Thyroid gland (tissue), 4 donors: ENCODE measurements at regions not wholly inside any gene's neighbourhood (a gene's known extent, or its start where the extent isn't known, plus 50 kb on each side); places are given as distances from the start of the nearest gene placed in this dataset.

Experiments
- DNase-seq, 2 donors: peaks; one replicate each; pipeline ENCODE4 v3.0.0-alpha.2; 2019
- H3K27ac ChIP-seq, 3 donors: fragments of 200-600 bp; sonication (generic); 1 replicate in 2 of 3; 2 replicates in 1 of 3; pipeline ENCODE4 v1.5.1; 2016 to 2019; ENCODE audit warnings: mild to moderate bottlenecking in 1 of 3, moderate library complexity in 1 of 3
- H3K27me3 ChIP-seq: fragments of 200-600 bp; sonication (generic); one replicate; pipeline ENCODE4 v1.5.1; 2019
- H3K36me3 ChIP-seq, 2 donors: fragments of 200-600 bp; sonication (generic); one replicate each; pipeline ENCODE4 v1.5.1; 2016 to 2019
- H3K4me1 ChIP-seq, 2 donors: fragments of 200-600 bp; sonication (generic); one replicate each; pipeline ENCODE4 v1.5.1; 2017 to 2019
- H3K4me3 ChIP-seq, 3 donors: fragments of 200-600 bp; sonication (generic); replicated peaks in 1 of 3; 1 replicate in 2 of 3; 2 replicates in 1 of 3; pipeline ENCODE4 v1.5.1; 2016; ENCODE audit warnings: mild to moderate bottlenecking in 1 of 3
- H3K9me3 ChIP-seq: fragments of 200-600 bp; sonication (generic); one replicate; pipeline ENCODE4 v1.5.1; 2017
- POLR2A ChIP-seq, 2 donors: fragments of 450-650 bp; IDR thresholded peaks; one replicate each; pipeline ENCODE4 v1.6.1; 2017; ENCODE audit warnings: antibody characterized with exemption in 2 of 2, mild to moderate bottlenecking in 2 of 2, moderate library complexity in 1 of 2
- WGBS, 2 donors: methylation state at CpG; one replicate each; pipeline ENCODE4 v1.1.5; 2017; 5-methylcytosine and 5-hydroxymethylcytosine counted together
- intact Hi-C: fragments of 100-400 bp; cut with DNase I; formaldehyde crosslinking; loops from one replicate; pipeline ENCODE4 v1.15.1; 2023
- TF ChIP-seq, protein P1 (sequence below), 6 experiments: fragments of 200-600 bp in 3 of 6; fragments of 450-650 bp in 3 of 6; sonication (generic) in 3 of 6; IDR thresholded peaks; one replicate each; pipeline ENCODE4 v1.5.1; 2016 to 2019; ENCODE audit warnings: antibody characterized with exemption in 6 of 6, mild to moderate bottlenecking in 2 of 6, inconsistent platforms in 1 of 6, moderate library complexity in 1 of 6

GRCh38 chr16:8295513-8296237 lies 294.6 kb downstream of the TMEM114 start:
- no peak for DNase-seq

GRCh38 chr16:8293413-8293812 lies 296.9 kb downstream of the TMEM114 start:
- no peak for DNase-seq
- Histone ChIP-seq H3K9me3 (no peaks in the 10 kb centered on the region), H3K27me3 (no peaks in the 10 kb centered on the region), H3K36me3 (no peaks in the 10 kb centered on the region), H3K27ac (no peak overlapping the region), H3K4me3 (no peak overlapping the region), H3K4me1 (no peaks in the 10 kb centered on the region)
- no peak for TF ChIP-seq POLR2A (IDR thresholded peaks at IDR 0.05)
- TF ChIP-seq, protein P1, sequence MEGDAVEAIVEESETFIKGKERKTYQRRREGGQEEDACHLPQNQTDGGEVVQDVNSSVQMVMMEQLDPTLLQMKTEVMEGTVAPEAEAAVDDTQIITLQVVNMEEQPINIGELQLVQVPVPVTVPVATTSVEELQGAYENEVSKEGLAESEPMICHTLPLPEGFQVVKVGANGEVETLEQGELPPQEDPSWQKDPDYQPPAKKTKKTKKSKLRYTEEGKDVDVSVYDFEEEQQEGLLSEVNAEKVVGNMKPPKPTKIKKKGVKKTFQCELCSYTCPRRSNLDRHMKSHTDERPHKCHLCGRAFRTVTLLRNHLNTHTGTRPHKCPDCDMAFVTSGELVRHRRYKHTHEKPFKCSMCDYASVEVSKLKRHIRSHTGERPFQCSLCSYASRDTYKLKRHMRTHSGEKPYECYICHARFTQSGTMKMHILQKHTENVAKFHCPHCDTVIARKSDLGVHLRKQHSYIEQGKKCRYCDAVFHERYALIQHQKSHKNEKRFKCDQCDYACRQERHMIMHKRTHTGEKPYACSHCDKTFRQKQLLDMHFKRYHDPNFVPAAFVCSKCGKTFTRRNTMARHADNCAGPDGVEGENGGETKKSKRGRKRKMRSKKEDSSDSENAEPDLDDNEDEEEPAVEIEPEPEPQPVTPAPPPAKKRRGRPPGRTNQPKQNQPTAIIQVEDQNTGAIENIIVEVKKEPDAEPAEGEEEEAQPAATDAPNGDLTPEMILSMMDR (IDR thresholded peaks at IDR 0.05) = no peak
- 82 to 86% methylated on average over 4 to 5 of the region's 5 CpGs for WGBS, 2 donors
- intact Hi-C loops = no loop called here

More at GRCh38 chr16:8295513-8296237, 294.6 kb downstream of the TMEM114 start:
- Histone ChIP-seq H3K27me3 (no peaks in the 10 kb centered on the region), H3K36me3 (no peaks in the 10 kb centered on the region), H3K27ac (no peak overlapping the region), H3K4me1 (no peaks in the 10 kb centered on the region), H3K9me3 (no peaks in the 10 kb centered on the region), H3K4me3 (no peak overlapping the region)
- intact Hi-C loops = no loop called here
- no peak for TF ChIP-seq POLR2A (IDR thresholded peaks at IDR 0.05)
- TF ChIP-seq, protein P1 (IDR thresholded peaks at IDR 0.05) = no peak
- 82 to 86% methylated on average over 11 of the region's 11 CpGs for WGBS, 2 donors

- TF ChIP-seq POLR2A (IDR thresholded peaks at IDR 0.05) = no peak
- H3K4me3 ChIP-seq = no peak overlapping the region
- H3K9me3 ChIP-seq = no peaks in the 10 kb centered on the region
- no peak overlapping the region for H3K27ac ChIP-seq
- no peak for DNase-seq
- WGBS, 2 donors = 88 to 89% methylated on average over 6 of the region's 6 CpGs
- intact Hi-C loops = no loop called here
- H3K4me1 ChIP-seq = no peaks in the 10 kb centered on the region
- H3K36me3 ChIP-seq = no peaks in the 10 kb centered on the region
- no peaks in the 10 kb centered on the region for H3K27me3 ChIP-seq
Observed at GRCh38 chr16:8292271-8292670, 298.0 kb downstream of the TMEM114 start.

DNA sequence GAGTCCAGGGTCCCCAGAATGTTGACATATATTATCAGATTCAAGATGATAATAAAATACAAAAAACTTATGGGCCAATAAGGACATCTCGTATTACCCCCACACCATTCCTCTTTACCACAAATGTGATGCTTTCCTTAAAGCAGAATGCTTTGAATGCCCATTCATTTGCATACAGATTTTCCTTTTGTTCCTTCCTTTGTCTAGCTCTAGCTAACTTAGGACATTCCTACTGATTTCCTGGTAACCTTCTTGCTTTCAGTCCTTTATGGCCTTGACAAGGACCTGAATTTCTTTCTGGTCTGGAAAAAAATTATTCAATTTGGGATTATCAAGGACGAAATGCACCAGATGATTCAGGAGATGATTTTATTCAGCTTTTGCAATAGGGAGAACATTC lies 304.0 kb downstream of the TMEM114 start:
- Histone ChIP-seq H3K36me3 (no peaks in the 10 kb centered on the region), H3K4me3 (no peak overlapping the region), H3K27me3 (no peaks in the 10 kb centered on the region), H3K9me3 (no peaks in the 10 kb centered on the region), H3K4me1 (no peaks in the 10 kb centered on the region), H3K27ac (no peak overlapping the region)
- intact Hi-C loops = no loop called here
- WGBS, 2 donors = 79 to 80% methylated on average over 2 of the region's 2 CpGs
- TF ChIP-seq, protein P1 (IDR thresholded peaks at IDR 0.05) = no peak
- no peak for TF ChIP-seq POLR2A (IDR thresholded peaks at IDR 0.05)
- no peak for DNase-seq

- H3K9me3 ChIP-seq = no peaks in the 10 kb centered on the region
- H3K4me1 ChIP-seq = no peaks in the 10 kb centered on the region
- no peak overlapping the region for H3K4me3 ChIP-seq
- no peak overlapping the region for H3K27ac ChIP-seq
- DNase-seq = no peak
- 37 to 38% methylated on average over 4 of the region's 4 CpGs for WGBS, 2 donors
- TF ChIP-seq, protein P1 (IDR thresholded peaks at IDR 0.05) = no peak
- TF ChIP-seq POLR2A (IDR thresholded peaks at IDR 0.05) = no peak
- no peaks in the 10 kb centered on the region for H3K36me3 ChIP-seq
- intact Hi-C loops = no loop called here
- H3K27me3 ChIP-seq = no peaks in the 10 kb centered on the region
Observed at GRCh38 chr16:8283195-8283594, 307.1 kb downstream of the TMEM114 start.
